Activated CD4-positive, alpha-beta T cell treated with anti-CD3 and anti-CD28 coated beads, Interleukin-2, amount 10 ng/mL, durations not matched to agents 24 days and 14 days (primary cell): ENCODE measurements at regions not wholly inside any gene's neighbourhood (a gene's known extent, or its start where the extent isn't known, plus 50 kb on each side); places are given as distances from the start of the nearest gene placed in this dataset.

Experiments
- DNase-seq: peaks from one replicate; pipeline ENCODE4 v3.0.0; 2022
- H3K27ac Mint-ChIP-seq: one replicate; pipeline ENCODE4 v1.8.0; 2022; ENCODE audit warnings: mild to moderate bottlenecking, mixed read lengths
- H3K27me3 Mint-ChIP-seq: one replicate; pipeline ENCODE4 v1.8.0; 2022; ENCODE audit warnings: mixed read lengths
- H3K36me3 Mint-ChIP-seq: one replicate; pipeline ENCODE4 v1.8.0; 2022; ENCODE audit warnings: low read depth, mild to moderate bottlenecking, mixed read lengths
- H3K4me1 Mint-ChIP-seq: one replicate; pipeline ENCODE4 v1.8.0; 2021; ENCODE audit warnings: mixed read lengths
- H3K4me3 Mint-ChIP-seq: one replicate; pipeline ENCODE4 v1.8.0; 2022; ENCODE audit warnings: mild to moderate bottlenecking, moderate library complexity, mixed read lengths
- H3K9me3 Mint-ChIP-seq: one replicate; pipeline ENCODE4 v1.8.0; 2021; ENCODE audit warnings: mixed read lengths
- intact Hi-C: fragments of 100-400 bp; cut with micrococcal nuclease; formaldehyde crosslinking; loops from one replicate; pipeline ENCODE4 v1.15.1; 2023

GRCh38 chr5:83777856-83778255, 57.2 kb upstream of the HAPLN1 start:
- no peak for DNase-seq
- intact Hi-C loops = no loop called here
- no peak overlapping the region for H3K4me3 Mint-ChIP-seq
- no peaks in the 10 kb centered on the region for H3K36me3 Mint-ChIP-seq
- no peaks in the 10 kb centered on the region for H3K4me1 Mint-ChIP-seq
- H3K27me3 Mint-ChIP-seq = no peaks in the 10 kb centered on the region
- no peak overlapping the region for H3K27ac Mint-ChIP-seq
- no peaks in the 10 kb centered on the region for H3K9me3 Mint-ChIP-seq

- no peak for DNase-seq
- H3K9me3 Mint-ChIP-seq = no peaks in the 10 kb centered on the region
- no peaks in the 10 kb centered on the region for H3K4me1 Mint-ChIP-seq
- intact Hi-C loops = no loop called here
- H3K36me3 Mint-ChIP-seq = no peaks in the 10 kb centered on the region
- no peak overlapping the region for H3K4me3 Mint-ChIP-seq
- no peak overlapping the region for H3K27ac Mint-ChIP-seq
- no peaks in the 10 kb centered on the region for H3K27me3 Mint-ChIP-seq
Observed at GRCh38 chr5:83776437-83777031, 55.9 kb upstream of the HAPLN1 start.
